NB4 (cell line): ENCODE measurements at regions not wholly inside any gene's neighbourhood (a gene's known extent, or its start where the extent isn't known, plus 50 kb on each side); places are given as distances from the start of the nearest gene placed in this dataset.

ENCODE experiments used
- DNase-seq: peaks from one replicate; pipeline ENCODE4 v3.0.0; 2010; ENCODE audit warnings: low read depth
- H3K4me3 ChIP-seq: one replicate; pipeline ENCODE4 v1.5.1; 2011; ENCODE audit warnings: mild to moderate bottlenecking, low read depth, low read length, moderate library complexity
- MYC ChIP-seq: IDR thresholded peaks from 2 replicates; pipeline ENCODE4 v1.6.1; 2011; ENCODE audit warnings: low read depth, low read length
- POLR2A ChIP-seq: IDR thresholded peaks from 2 replicates; pipeline ENCODE4 v1.6.1; 2011; ENCODE audit warnings: mild to moderate bottlenecking; ENCODE audit not compliant: insufficient read length; ENCODE audit errors: extremely low read depth
- TF ChIP-seq, protein P1 (sequence below): IDR thresholded peaks from 2 replicates; pipeline ENCODE4 v1.6.1; 2011; ENCODE audit warnings: low read depth, low read length
- TF ChIP-seq, protein P2 (sequence below): IDR thresholded peaks from one replicate; pipeline ENCODE4 v1.5.1; 2012; ENCODE audit warnings: low read depth, low read length

DNA sequence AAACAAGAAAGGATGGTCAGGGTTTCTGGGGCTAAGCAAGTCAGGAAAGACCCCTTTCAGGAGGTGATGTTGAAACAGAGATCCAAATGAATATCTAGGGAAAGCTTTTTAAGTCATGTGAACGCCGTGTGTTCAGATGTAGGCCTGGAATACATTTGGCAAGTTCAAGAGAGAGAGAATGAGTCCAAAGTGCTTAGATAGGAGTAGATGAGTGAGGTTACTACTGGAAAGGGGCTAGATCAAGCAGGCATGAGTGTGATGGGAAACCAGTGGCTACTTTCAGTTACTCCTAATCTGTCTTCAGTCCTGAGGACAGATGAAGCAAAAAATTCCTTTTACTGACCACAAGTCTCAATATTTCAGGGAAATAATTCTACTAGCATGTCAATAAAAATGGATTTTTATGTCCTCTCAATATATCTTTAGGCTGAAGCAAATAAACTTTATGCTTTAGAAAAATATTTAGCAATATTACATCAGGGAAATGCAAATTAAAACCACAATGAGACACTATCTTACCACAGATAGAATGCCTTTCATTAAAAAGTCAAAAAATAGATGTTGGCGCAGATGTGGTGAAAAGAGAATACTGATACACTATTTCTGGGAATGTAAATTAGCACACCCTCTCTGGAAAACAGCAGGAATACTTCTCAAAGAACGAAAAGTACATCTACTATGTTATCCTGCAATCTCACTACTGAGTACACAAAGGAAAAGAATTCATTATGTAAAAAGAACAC is 1085.0 kb upstream of the TENM4 start:
- H3K4me3 ChIP-seq = no peak overlapping the region
- TF ChIP-seq, protein P1, sequence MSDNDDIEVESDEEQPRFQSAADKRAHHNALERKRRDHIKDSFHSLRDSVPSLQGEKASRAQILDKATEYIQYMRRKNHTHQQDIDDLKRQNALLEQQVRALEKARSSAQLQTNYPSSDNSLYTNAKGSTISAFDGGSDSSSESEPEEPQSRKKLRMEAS = no peak
- TF ChIP-seq POLR2A (no peak), MYC (no peak)
- TF ChIP-seq, protein P2, sequence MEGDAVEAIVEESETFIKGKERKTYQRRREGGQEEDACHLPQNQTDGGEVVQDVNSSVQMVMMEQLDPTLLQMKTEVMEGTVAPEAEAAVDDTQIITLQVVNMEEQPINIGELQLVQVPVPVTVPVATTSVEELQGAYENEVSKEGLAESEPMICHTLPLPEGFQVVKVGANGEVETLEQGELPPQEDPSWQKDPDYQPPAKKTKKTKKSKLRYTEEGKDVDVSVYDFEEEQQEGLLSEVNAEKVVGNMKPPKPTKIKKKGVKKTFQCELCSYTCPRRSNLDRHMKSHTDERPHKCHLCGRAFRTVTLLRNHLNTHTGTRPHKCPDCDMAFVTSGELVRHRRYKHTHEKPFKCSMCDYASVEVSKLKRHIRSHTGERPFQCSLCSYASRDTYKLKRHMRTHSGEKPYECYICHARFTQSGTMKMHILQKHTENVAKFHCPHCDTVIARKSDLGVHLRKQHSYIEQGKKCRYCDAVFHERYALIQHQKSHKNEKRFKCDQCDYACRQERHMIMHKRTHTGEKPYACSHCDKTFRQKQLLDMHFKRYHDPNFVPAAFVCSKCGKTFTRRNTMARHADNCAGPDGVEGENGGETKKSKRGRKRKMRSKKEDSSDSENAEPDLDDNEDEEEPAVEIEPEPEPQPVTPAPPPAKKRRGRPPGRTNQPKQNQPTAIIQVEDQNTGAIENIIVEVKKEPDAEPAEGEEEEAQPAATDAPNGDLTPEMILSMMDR = no peak
- no peak for DNase-seq

DNA sequence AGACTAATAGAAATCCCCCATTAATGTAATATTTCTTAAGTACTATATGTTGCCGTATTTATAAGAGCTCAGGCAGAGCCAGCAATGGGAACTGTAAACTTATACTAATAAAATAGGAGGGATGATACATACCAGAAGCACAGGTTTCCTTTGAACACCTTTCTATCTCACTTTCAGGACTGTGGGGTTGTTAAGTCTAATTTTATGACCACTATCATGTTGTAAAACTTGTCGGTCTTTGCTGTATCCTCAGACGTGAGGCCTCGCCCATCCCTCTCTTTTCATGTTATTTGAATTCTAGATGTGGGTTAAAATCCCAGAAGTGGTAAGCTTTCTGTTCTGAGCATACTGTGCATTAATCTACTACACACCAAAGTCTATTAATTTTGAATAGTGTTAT is 1083.5 kb upstream of the TENM4 start:
- H3K4me3 ChIP-seq = no peak overlapping the region
- no peak for DNase-seq
- TF ChIP-seq, protein P2 = no peak
- TF ChIP-seq MYC = no peak
- TF ChIP-seq POLR2A = no peak
- TF ChIP-seq, protein P1 = no peak

DNA sequence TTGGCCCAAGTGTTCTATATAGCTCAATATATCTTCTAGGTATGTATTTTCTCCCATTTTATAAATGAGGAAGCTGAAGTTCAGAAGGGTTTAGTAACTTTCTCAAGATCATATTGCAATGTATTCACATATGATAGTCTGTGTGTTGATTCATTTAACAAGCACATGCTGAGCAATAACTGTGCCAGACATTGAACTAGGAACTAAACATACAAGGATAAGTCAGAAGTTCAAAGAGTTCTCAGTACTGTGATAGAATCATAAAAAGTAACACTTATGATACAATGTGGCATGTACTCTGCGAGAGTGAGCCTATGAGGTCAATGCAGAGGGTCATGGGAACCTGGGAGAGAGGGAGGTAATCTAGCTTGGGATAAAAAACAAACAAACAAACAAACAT is 1082.2 kb upstream of the TENM4 start:
- no peak for DNase-seq
- TF ChIP-seq MYC (no peak), POLR2A (no peak)
- TF ChIP-seq, protein P1 = no peak
- TF ChIP-seq, protein P2 = no peak
- no peak overlapping the region for H3K4me3 ChIP-seq

DNA sequence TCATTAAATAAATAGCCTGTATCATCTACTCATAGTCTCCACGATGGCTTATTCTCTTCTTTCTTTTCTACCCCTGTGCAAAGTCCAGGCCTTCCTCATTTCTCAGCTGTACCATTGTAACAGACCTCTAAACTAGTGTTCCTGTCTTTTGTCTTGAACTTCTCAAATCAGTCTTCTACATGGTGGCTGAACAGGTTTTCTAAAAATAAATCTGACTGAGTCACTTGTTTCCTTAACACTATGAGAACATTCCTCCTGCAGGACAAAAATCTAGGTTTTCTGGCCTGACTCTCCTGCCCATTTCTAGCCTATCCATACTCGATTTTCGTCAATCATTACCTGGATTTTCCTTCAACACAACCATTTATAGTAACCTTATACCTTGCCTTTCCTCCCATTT is 1080.8 kb upstream of the TENM4 start:
- DNase-seq = no peak
- no peak overlapping the region for H3K4me3 ChIP-seq
- TF ChIP-seq MYC = no peak
- no peak for TF ChIP-seq POLR2A
- TF ChIP-seq, protein P2 = no peak
- TF ChIP-seq, protein P1 = no peak

DNA sequence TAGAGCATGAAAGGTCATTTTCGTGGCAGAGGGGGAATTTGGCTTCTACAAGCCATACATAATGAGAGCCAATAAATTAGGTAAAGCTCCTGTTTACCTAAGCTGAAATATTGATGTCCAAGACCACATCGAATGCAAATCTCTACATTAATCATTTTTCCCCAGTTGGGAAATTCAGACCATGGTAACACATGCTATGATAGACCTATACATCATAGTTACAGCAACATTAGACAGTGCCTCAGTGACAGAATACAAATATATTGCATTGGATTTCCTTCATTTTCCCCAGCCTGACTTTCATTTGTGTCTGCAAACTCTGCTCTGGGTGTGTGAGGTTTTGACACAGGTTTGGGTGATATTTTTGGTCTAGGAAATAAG is 1079.7 kb upstream of the TENM4 start:
- DNase-seq = no peak
- TF ChIP-seq POLR2A (no peak), MYC (no peak)
- TF ChIP-seq, protein P1 = no peak
- TF ChIP-seq, protein P2 = no peak
- H3K4me3 ChIP-seq = no peak overlapping the region
